ENCODE measurements at regions not wholly inside any gene's neighbourhood (a gene's known extent, or its start where the extent isn't known, plus 50 kb on each side); places are given as distances from the start of the nearest gene placed in this dataset.

DNA sequence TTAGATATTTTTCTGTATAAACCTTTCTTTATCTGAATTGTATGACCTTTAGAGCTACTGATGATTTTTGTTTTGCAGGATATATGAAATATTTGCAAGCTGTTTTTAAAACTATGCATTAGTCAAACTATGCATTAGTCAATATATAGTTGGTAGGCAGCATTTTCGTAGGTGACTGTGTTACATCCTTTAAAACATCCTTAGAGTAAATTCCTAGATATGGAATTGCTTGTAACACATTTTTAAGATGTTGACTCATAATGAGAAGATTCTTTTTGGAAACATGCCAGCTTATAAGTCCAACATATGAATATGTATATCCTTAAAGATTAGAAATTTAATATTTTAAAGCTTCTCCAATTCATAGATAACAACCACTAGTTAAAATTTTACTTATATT lies 1768.5 kb downstream of the PCDH7 start:
- TF ChIP-seq, protein P1, sequence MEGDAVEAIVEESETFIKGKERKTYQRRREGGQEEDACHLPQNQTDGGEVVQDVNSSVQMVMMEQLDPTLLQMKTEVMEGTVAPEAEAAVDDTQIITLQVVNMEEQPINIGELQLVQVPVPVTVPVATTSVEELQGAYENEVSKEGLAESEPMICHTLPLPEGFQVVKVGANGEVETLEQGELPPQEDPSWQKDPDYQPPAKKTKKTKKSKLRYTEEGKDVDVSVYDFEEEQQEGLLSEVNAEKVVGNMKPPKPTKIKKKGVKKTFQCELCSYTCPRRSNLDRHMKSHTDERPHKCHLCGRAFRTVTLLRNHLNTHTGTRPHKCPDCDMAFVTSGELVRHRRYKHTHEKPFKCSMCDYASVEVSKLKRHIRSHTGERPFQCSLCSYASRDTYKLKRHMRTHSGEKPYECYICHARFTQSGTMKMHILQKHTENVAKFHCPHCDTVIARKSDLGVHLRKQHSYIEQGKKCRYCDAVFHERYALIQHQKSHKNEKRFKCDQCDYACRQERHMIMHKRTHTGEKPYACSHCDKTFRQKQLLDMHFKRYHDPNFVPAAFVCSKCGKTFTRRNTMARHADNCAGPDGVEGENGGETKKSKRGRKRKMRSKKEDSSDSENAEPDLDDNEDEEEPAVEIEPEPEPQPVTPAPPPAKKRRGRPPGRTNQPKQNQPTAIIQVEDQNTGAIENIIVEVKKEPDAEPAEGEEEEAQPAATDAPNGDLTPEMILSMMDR (conservative IDR thresholded peaks at IDR 0.05; ENCODE audit: low read length), result no peak
- TF ChIP-seq EZH2phosphoT487 (IDR thresholded peaks at IDR 0.05; ENCODE audit: borderline replicate concordance, low read depth, low read length), result no peak
